ENCODE measurements at regions not wholly inside any gene's neighbourhood (a gene's known extent, or its start where the extent isn't known, plus 50 kb on each side); places are given as distances from the start of the nearest gene placed in this dataset.

DNA sequence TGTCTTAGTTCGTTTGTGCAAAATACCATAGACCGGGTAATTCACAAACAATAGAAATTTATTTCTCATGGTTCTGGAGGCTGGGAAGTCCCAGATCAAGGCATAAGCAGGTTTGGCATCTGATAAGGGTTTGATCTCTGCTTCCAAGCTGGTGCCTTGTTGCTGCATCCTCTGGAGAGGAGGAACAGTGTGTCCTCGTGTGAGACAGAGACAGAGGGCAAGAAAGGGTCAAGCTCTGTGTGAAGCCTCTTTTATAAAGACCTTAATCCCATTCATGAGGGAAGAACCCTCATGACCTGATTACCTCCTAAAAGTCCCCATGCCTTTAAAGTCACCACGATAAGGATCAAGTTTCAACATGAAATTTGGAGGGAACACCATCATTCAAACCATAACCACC lies 55.8 kb upstream of the TANC2 start:
- Mint-ChIP-seq H3K36me3 (peaks cover 4% of the 10 kb centered on the region), H3K27ac (no peak overlapping the region), H3K9me3 (peaks cover 39% of the 10 kb centered on the region), H3K27me3 (ENCODE audit: insufficient read depth, low read depth) (peaks cover 15% of the 10 kb centered on the region), H3K4me3 (no peak overlapping the region), H3K4me1 (peaks cover 12% of the 10 kb centered on the region)
- no peak overlapping the region for H3K9ac ChIP-seq
- H3K4me3 ChIP-seq, result no peak overlapping the region
- H4K20me1 ChIP-seq (ENCODE audit: low read depth), result no peaks in the 10 kb centered on the region
- peaks cover 15% of the 10 kb centered on the region for H3F3A ChIP-seq (ENCODE audit: low read depth)
- no peak overlapping the region for H3K27ac ChIP-seq
- no peaks in the 10 kb centered on the region for H3K9me3 ChIP-seq (ENCODE audit: low read depth)
- no peaks in the 10 kb centered on the region for H3K79me2 ChIP-seq (ENCODE audit: low read depth)
- H2AFZ ChIP-seq (replicated peaks), result no peak overlapping the region
- no peaks in the 10 kb centered on the region for H3K36me3 ChIP-seq
- TF ChIP-seq EZH2phosphoT487 (IDR thresholded peaks at IDR 0.05), result no peak
- TF ChIP-seq, protein P1, sequence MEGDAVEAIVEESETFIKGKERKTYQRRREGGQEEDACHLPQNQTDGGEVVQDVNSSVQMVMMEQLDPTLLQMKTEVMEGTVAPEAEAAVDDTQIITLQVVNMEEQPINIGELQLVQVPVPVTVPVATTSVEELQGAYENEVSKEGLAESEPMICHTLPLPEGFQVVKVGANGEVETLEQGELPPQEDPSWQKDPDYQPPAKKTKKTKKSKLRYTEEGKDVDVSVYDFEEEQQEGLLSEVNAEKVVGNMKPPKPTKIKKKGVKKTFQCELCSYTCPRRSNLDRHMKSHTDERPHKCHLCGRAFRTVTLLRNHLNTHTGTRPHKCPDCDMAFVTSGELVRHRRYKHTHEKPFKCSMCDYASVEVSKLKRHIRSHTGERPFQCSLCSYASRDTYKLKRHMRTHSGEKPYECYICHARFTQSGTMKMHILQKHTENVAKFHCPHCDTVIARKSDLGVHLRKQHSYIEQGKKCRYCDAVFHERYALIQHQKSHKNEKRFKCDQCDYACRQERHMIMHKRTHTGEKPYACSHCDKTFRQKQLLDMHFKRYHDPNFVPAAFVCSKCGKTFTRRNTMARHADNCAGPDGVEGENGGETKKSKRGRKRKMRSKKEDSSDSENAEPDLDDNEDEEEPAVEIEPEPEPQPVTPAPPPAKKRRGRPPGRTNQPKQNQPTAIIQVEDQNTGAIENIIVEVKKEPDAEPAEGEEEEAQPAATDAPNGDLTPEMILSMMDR (IDR thresholded peaks at IDR 0.05), result no peak
- TF ChIP-seq EZH2 (IDR thresholded peaks at IDR 0.05), result no peak
- peaks cover 10% of the 10 kb centered on the region for H3K4me1 ChIP-seq
- no peaks in the 10 kb centered on the region for H3K27me3 ChIP-seq
- DNase-seq (ENCODE audit: low spot score), result peak; percentile 49
- no peak overlapping the region for H3K4me2 ChIP-seq

DNA sequence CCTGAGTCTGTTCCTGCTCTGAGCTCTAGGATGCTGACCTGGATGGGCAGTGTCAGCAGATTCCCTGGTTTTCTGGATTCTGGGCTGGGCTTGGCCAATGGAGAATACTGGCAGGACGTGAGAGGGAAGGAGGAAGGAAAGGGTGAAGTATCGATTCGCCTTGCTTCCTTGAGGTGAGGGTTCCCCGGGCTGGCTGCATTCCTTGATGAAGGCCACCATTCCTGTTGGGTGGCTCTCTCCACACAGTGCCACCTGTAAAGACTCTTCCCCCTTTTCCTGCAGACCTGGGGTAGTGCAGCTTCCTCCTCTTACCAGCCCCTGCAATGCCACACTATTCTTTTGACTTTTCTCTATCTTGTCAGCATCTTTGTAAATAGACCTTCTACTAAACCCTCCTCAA lies 58.1 kb upstream of the TANC2 start:
- TF ChIP-seq EZH2phosphoT487 (IDR thresholded peaks at IDR 0.05), result no peak
- TF ChIP-seq EZH2 (IDR thresholded peaks at IDR 0.05), result no peak
- TF ChIP-seq, protein P1 (IDR thresholded peaks at IDR 0.05), result no peak
- peaks cover 10% of the 10 kb centered on the region for H3K4me1 ChIP-seq
- no peak overlapping the region for H3K27ac Mint-ChIP-seq

DNA sequence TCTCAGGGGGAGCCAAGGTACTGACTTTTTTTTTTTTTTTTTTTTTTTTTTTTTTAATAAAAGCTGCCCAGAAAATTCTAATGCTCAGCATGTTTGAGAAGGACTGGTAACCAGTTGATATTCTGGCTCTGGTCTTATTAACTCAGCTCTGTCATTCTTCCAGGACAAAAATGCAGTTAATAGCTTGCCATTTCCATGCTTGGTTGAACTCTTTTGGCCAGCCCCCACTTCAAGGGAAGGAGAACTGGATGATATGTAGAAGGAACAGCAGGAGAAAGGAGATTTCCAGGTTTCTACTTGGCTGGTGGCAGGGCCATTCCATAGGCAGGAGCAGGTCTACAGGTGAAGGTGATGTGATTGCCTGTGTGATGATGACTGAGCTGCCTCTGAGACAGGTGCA lies 59.2 kb upstream of the TANC2 start:
- Mint-ChIP-seq H3K36me3 (peaks cover 4% of the 10 kb centered on the region), H3K9me3 (peaks cover 32% of the 10 kb centered on the region), H3K4me3 (no peak overlapping the region), H3K27ac (no peak overlapping the region), H3K27me3 (ENCODE audit: insufficient read depth, low read depth) (peaks cover 13% of the 10 kb centered on the region), H3K4me1 (peaks cover 12% of the 10 kb centered on the region)
- H3K9ac ChIP-seq, result no peak overlapping the region
- no peak for DNase-seq (ENCODE audit: low spot score)
- peaks cover 10% of the 10 kb centered on the region for H3K4me1 ChIP-seq
- no peaks in the 10 kb centered on the region for H3K27me3 ChIP-seq
- no peaks in the 10 kb centered on the region for H3K79me2 ChIP-seq (ENCODE audit: low read depth)
- H3K4me3 ChIP-seq, result no peak overlapping the region
- H2AFZ ChIP-seq (replicated peaks), result no peak overlapping the region
- no peaks in the 10 kb centered on the region for H4K20me1 ChIP-seq (ENCODE audit: low read depth)
- no peaks in the 10 kb centered on the region for H3K36me3 ChIP-seq
- H3F3A ChIP-seq (ENCODE audit: low read depth), result peaks cover 15% of the 10 kb centered on the region
- no peak overlapping the region for H3K27ac ChIP-seq
- TF ChIP-seq, protein P1 (IDR thresholded peaks at IDR 0.05), result no peak
- TF ChIP-seq EZH2phosphoT487 (IDR thresholded peaks at IDR 0.05), result no peak
- no peak for TF ChIP-seq EZH2 (IDR thresholded peaks at IDR 0.05)
- no peak overlapping the region for H3K4me2 ChIP-seq
- H3K9me3 ChIP-seq (ENCODE audit: low read depth), result no peaks in the 10 kb centered on the region

More for the DNA sequence above, 58.1 kb upstream of the TANC2 start:
- Histone ChIP-seq H3K79me2 (ENCODE audit: low read depth) (no peaks in the 10 kb centered on the region), H3F3A (ENCODE audit: low read depth) (peaks cover 15% of the 10 kb centered on the region), H3K27me3 (no peaks in the 10 kb centered on the region), H3K36me3 (no peaks in the 10 kb centered on the region), H3K4me3 (no peak overlapping the region), H3K27ac (no peak overlapping the region), H3K9ac (no peak overlapping the region), H3K4me2 (no peak overlapping the region), H4K20me1 (ENCODE audit: low read depth) (no peaks in the 10 kb centered on the region), H3K9me3 (ENCODE audit: low read depth) (no peaks in the 10 kb centered on the region), H2AFZ (replicated peaks) (no peak overlapping the region)
- H3K27me3 Mint-ChIP-seq (ENCODE audit: insufficient read depth, low read depth), result peaks cover 15% of the 10 kb centered on the region
- H3K36me3 Mint-ChIP-seq, result peaks cover 4% of the 10 kb centered on the region
- peaks cover 12% of the 10 kb centered on the region for H3K4me1 Mint-ChIP-seq
- peaks cover 39% of the 10 kb centered on the region for H3K9me3 Mint-ChIP-seq
- no peak for DNase-seq (ENCODE audit: low spot score)
- H3K4me3 Mint-ChIP-seq, result no peak overlapping the region

Measured in neural progenitor cell (in vitro differentiated cells).